AG04449 (cell line): ENCODE measurements at regions not wholly inside any gene's neighbourhood (a gene's known extent, or its start where the extent isn't known, plus 50 kb on each side); places are given as distances from the start of the nearest gene placed in this dataset.

Experiments
- CTCF ChIA-PET: fragments of 350-600 bp; formaldehyde crosslinking; extraction: SDS; loops from one replicate; lab custom pipeline; 2021; ENCODE audit warnings: antibody characterized with exemption; lab: Yijun Ruan, JAX
- POLR2A ChIA-PET: fragments of 400-600, 350-600 bp; formaldehyde crosslinking; extraction: SDS; loops from one replicate; lab custom pipeline; 2020; ENCODE audit warnings: antibody characterized with exemption, inconsistent platforms; lab: Yijun Ruan, JAX
- DNase-seq: peaks from one replicate; pipeline ENCODE4 v3.0.0-alpha.2; 2010; ENCODE audit warnings: low read depth, low spot score
- H3K4me3 ChIP-seq: 2 replicates; pipeline ENCODE4 v1.5.1; 2011; ENCODE audit warnings: low read depth, mild to moderate bottlenecking, control low read depth, low read length
- TF ChIP-seq, protein P1 (sequence below): IDR thresholded peaks from one replicate; pipeline ENCODE4 v1.5.1; 2011; ENCODE audit warnings: mild to moderate bottlenecking, moderate library complexity, low read length, control low read depth, inconsistent platforms; ENCODE audit not compliant: insufficient read depth; ENCODE audit errors: missing control alignments

DNA sequence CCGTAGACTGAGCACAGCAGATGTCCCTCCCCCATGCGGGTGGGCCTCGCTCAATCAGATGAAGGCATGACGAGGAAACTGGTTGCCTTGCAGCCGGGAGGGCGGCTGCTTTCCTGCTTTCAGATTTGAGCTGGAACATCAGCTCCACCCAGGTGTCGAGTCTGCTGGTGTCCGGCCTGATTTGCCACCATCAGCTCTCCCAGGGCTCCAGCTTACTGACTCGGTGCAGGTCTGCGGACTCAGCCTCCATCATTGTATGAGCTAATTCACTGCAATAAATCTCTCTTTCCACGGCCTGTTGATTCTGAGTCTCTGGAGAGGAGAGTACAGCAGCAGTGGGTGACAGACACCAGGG lies 156.2 kb downstream of the KIF26A start:
- ChIA-PET POLR2A (no interaction called here), CTCF (no interaction called here)
- no peak overlapping the region for H3K4me3 ChIP-seq
- TF ChIP-seq, protein P1, sequence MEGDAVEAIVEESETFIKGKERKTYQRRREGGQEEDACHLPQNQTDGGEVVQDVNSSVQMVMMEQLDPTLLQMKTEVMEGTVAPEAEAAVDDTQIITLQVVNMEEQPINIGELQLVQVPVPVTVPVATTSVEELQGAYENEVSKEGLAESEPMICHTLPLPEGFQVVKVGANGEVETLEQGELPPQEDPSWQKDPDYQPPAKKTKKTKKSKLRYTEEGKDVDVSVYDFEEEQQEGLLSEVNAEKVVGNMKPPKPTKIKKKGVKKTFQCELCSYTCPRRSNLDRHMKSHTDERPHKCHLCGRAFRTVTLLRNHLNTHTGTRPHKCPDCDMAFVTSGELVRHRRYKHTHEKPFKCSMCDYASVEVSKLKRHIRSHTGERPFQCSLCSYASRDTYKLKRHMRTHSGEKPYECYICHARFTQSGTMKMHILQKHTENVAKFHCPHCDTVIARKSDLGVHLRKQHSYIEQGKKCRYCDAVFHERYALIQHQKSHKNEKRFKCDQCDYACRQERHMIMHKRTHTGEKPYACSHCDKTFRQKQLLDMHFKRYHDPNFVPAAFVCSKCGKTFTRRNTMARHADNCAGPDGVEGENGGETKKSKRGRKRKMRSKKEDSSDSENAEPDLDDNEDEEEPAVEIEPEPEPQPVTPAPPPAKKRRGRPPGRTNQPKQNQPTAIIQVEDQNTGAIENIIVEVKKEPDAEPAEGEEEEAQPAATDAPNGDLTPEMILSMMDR: no peak
- DNase-seq: no peak

DNA sequence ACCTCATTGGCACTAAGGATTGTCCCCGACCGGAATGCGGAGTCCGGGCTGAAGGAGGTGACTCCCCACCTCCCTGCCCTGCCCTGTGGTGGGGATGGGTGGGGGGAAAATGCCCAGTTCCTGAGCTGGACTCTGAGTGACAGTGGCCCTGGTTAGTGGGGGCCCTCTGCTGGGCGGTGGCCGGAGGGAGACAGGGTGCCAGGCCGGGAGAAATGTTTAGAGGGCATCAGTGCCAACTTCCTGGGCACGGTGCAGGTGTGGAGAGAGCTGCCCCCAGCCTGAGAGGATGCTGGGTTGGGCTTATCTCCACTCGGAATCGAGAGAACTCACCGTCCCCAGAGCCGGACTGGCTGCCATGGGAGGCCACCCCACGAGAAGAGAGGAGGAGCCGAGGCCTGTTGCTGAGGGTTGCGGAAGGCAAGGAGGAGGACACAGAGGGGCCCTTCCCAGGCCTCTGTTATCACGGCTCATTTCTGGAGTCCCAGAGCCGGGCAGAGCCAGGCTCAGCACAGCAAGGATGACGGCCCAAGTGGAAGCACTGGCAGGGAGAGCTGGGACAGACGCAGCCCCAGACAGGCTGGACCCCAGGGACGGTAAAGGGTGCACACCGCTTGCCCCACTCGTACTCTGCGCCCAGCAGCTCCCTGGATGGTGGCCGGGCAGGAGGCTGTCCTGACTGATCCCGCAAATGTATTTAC lies 156.7 kb downstream of the KIF26A start:
- DNase-seq: no peak
- TF ChIP-seq, protein P1: no peak
- ChIA-PET CTCF (no interaction called here), POLR2A (no interaction called here)
- H3K4me3 ChIP-seq: no peak overlapping the region

DNA sequence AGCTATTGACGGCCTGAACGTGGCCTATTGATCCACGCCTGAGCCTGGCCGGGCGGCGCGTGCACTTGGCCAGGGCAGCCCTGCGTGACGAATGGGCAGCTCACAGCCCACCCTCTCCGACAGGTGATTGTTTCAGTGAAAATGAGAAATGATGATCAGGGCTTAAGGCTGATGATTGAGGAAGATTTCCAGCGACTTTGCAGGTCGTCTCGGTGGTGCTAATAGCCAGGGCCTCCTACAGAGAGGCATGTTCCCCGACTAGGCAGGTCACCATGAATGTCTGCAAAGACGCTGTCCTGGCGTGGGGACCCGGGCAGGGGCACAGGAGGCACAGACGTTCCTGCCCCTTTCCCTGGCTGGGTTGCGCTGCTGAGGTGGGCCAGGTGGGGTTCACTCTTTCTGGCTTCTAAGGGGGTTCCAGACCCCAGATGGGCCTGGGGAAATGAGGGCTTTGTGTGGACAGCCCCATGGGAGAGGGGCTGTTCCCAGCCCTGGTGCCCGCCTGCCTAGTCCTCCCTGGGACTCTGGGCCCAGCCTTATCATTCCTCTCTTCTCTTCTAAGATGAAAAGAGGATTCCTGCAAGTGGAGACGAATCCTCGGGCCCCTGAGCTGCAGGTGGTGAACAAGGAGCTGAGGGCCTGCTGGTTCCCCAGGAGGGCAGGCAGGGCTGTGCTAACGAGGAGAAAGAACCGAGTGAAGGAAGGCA lies 157.4 kb downstream of the KIF26A start:
- TF ChIP-seq, protein P1: no peak
- no peak overlapping the region for H3K4me3 ChIP-seq
- DNase-seq: no peak
- ChIA-PET CTCF (no interaction called here), POLR2A (no interaction called here)

DNA sequence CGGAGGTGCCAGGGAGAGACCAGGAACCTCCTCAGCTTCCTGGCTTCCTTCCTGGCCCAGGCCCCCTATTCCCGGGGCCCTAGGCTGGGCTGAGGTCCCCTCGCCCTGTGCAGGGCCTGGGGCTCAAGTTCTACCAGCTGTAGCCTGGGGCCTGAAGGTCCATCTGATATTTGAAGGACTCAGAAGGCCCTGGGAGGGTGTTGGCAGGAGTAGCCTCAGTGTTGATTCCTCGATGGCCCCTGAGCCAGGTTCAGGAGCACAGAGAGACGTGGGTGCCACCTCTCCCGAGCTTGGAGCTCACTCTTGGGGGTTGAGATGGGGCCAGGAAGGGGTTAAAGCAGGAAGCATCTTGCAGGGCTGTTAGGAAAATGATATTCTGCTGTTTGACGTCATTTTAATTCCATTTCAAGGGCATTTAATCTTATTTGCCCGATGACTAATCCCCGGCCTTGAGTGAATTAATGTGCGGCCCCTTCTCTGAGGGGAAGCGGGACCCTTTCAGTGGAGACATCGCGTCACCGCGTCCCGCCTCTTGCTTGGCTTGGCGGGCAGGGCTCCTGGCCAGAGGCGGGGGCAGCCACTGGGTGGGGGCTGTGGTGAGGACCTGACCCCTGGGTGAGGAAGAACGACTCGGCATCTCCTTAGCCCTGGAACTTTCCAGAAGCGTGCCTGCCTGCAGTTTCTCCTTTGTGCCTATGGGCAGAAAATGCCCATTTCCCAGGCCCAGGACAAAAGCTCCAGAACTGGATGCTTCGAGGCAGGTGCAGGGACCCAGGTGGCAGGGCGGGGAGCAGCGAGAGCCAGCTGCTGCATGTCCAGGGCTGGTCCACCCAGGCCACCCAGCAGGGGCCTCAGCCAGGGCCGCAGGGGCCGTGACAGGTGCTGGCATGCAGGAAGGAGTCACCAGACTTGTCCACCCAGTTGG lies 158.3 kb downstream of the KIF26A start:
- TF ChIP-seq, protein P1: no peak
- DNase-seq: no peak
- POLR2A ChIA-PET: no interaction called here
- no peak overlapping the region for H3K4me3 ChIP-seq
- CTCF ChIA-PET: no interaction called here

DNA sequence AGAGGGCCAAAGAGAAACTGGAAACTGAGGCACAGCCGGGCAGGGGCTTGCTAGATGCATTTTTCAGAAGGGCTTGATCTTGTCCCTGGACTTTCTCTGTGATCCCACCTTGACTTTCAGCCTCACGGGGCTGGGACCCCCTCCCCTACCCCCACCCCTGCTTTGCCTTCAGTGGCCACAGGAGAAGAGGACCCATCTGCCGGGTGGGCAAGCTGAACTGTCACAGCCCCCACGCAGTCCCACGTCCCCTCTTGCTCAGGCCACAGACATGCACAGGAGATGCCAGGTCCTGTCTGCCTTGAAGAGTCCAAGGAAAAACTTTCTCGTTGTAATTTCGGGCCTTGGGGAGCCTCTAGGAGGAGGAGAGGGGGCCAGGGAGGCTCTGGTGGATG lies 158.9 kb downstream of the KIF26A start:
- CTCF ChIA-PET: no interaction called here
- TF ChIP-seq, protein P1: no peak
- no peak for DNase-seq
- POLR2A ChIA-PET: no interaction called here
- no peak overlapping the region for H3K4me3 ChIP-seq
